ENCODE measurements at regions not wholly inside any gene's neighbourhood (a gene's known extent, or its start where the extent isn't known, plus 50 kb on each side); places are given as distances from the start of the nearest gene placed in this dataset.

DNA sequence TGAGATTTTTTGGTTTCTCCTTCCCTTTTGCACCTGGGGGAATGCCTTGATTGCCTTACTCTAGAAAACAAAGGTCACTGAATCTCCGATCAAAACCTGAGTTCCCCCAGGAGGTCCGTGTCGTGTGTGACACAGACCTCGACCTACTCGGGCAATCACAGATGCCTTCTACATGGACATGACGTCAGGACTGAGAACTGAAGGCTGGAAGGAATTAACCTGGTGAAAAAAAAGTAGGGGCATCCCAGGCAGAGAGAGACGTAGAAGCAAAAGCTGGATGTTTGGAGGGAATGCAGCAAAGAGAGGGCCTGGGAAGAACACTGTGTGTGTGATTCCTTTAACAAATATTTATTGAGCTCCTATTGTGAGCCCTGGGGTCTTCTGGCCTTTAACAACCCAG lies 178.0 kb downstream of the PRDM2 start:
- in situ Hi-C loops (cut with MboI; ENCODE audit: low sequenced_read_pairs) = no loop called here

GRCh38 chr1:13878451-13878850 lies 178.5 kb downstream of the PRDM2 start:
- in situ Hi-C loops (cut with MboI; ENCODE audit: low sequenced_read_pairs) = no loop called here

- in situ Hi-C loops (cut with MboI; ENCODE audit: low sequenced_read_pairs) = no loop called here
Observed at GRCh38 chr1:13881385-13882088, 181.5 kb downstream of the PRDM2 start.

GRCh38 chr1:13888351-13888986 lies 188.5 kb downstream of the PRDM2 start:
- in situ Hi-C loops (cut with MboI; ENCODE audit: low sequenced_read_pairs) = no loop called here

DNA sequence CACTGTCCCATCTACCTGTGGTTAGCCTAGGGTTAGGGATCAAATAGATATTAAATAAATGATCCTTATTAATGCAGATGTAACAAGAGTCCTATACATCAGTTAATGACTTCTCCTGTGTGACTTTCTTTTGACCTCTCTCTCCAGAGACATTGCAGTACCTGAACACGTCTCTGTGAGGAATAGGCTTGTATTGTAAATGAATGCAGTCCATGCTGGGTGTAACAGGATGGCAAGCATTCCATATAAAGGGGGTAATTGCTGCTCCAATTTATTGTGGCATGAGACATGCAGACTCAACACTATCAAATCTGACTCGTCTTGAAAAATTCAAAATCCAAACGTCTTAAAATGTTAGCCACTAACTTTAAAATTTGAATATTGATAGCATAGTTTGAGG lies 189.5 kb downstream of the PRDM2 start:
- in situ Hi-C loops (cut with MboI; ENCODE audit: low sequenced_read_pairs) = no loop called here

- in situ Hi-C loops (cut with MboI; ENCODE audit: low sequenced_read_pairs) = no loop called here
Observed at GRCh38 chr1:13890766-13891165, 190.8 kb downstream of the PRDM2 start.

GRCh38 chr1:13892198-13892597 lies 192.2 kb downstream of the PRDM2 start:
- in situ Hi-C loops (cut with MboI; ENCODE audit: low sequenced_read_pairs) = no loop called here

DNA sequence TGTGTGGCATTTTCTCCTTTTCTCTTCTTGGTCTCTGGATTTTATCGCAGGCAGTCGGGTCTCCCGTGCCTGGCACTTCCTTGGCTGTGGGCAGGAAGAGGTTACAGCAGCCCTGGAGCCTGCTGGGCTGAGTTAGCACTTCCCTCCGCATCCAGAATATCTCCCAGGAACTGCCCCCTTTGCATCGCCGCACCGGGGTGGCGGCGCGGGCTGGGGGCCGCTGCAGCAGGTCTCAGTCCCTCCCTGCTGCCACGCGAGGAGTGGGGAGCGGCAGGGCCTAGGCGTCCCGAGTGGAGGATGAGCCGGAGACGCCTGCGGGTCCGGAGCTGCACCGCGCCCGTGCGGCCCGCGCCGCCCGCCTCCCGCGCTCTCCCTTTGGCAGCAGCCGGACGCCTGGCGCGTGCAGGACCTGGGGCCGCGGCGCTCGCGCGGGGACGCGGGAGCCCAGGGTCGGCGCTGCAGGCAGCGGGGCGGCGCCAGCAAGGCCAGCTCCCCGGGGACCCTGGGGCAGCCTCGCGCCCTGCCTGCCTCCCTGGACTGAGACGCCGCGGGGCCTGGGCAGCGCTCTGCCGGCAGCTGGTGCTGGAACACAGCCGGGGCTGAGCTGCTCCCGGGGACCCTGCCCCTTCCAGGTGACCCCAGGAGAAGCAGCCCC lies 192.8 kb downstream of the PRDM2 start:
- in situ Hi-C loops (cut with MboI; ENCODE audit: low sequenced_read_pairs) = no loop called here

DNA sequence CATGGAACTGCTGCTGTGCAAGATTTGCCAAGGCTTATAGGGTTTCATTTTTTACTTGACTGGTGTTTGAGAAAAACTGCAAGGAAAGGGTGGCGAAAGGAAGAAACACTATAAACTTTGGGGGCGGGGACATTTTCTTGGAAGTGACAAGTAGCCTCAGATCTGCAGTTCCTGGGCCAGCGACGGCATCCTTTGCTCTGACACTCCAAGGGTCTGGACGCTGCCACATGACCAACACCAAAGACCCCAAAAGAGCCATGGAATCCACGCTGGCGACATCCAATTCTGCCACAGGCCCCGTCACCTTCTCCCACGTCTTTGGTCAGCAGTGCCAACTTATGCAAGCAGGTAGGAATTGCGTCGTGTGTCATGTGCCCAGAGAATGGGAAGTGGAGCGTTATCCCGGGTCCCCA lies 193.4 kb downstream of the PRDM2 start:
- in situ Hi-C loops (cut with MboI; ENCODE audit: low sequenced_read_pairs) = no loop called here

- in situ Hi-C loops (cut with MboI; ENCODE audit: low sequenced_read_pairs) = no loop called here
Observed at GRCh38 chr1:13896932-13897331, 196.9 kb downstream of the PRDM2 start.

GRCh38 chr1:13898406-13898805 lies 198.4 kb downstream of the PRDM2 start:
- in situ Hi-C loops (cut with MboI; ENCODE audit: low sequenced_read_pairs) = no loop called here

DNA sequence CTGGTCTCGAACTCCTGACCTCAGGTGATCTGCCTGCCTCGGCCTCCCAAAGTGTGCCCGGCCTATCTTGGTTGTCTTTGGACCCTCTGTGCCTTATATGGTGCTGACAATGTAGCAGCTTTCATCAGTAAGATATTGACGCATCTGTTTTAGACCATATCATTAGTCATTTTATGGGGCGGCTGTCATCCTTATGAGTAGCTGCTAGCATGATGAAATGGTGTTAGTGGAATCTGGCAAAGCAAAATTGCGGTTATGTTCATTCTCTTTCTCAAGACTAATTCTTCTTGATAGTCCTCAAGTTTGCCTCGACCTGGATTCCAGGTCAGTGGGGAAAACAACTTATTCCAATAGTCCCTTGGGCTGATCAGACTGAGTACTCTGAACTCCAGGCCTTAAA lies 199.9 kb downstream of the PRDM2 start:
- in situ Hi-C loops (cut with MboI; ENCODE audit: low sequenced_read_pairs) = no loop called here

- in situ Hi-C loops (cut with MboI; ENCODE audit: low sequenced_read_pairs) = no loop called here
Observed at GRCh38 chr1:13900583-13900982, 200.6 kb downstream of the PRDM2 start.

DNA sequence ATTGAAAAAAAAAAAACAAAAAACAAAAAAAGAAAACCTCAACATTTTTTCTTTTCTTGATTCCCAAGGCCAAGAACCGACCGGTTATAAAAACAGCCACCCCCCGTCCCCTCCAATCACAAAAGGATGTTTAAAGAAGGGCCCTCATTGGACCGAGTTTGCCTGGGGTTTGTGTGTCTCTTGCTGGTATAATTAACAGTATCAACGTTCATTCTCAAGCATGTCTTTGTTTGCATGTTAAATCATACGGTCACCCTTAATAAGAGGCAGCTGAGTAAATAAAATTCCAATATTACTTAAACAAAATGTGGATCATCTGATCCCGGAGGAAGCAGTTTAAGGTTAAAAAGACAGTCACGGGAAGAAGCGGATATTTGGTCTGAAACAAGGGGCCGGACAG lies 201.1 kb downstream of the PRDM2 start:
- in situ Hi-C loops (cut with MboI; ENCODE audit: low sequenced_read_pairs) = no loop called here

- in situ Hi-C loops (cut with MboI; ENCODE audit: low sequenced_read_pairs) = no loop called here
Observed at GRCh38 chr1:13901597-13901996, 201.6 kb downstream of the PRDM2 start.

GRCh38 chr1:13908128-13908527 lies 208.1 kb downstream of the PRDM2 start:
- in situ Hi-C loops (cut with MboI; ENCODE audit: low sequenced_read_pairs) = no loop called here

- in situ Hi-C loops (cut with MboI; ENCODE audit: low sequenced_read_pairs) = no loop called here
Observed at GRCh38 chr1:13911697-13912619, 212.0 kb downstream of the PRDM2 start.

DNA sequence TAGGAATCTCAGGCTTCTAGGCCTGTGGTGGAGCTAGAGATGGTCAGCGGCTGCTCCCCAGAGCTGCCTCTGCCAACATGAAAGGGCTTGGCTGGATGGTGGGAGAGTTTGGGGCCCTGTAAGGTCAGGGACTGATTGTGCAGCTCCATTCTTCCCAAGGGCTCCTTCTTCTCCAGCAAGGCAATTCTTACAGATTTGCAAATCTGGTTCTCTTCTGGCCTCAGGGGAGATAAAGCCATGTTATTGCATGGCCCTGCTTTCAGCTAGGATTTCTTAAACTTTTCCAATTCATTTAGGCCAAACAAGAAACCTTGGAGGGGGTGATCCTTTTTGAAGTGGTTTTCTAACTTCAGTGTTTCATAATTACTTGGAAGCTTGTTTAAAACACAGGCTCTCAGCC lies 213.4 kb downstream of the PRDM2 start:
- in situ Hi-C loops (cut with MboI; ENCODE audit: low sequenced_read_pairs) = no loop called here

DNA sequence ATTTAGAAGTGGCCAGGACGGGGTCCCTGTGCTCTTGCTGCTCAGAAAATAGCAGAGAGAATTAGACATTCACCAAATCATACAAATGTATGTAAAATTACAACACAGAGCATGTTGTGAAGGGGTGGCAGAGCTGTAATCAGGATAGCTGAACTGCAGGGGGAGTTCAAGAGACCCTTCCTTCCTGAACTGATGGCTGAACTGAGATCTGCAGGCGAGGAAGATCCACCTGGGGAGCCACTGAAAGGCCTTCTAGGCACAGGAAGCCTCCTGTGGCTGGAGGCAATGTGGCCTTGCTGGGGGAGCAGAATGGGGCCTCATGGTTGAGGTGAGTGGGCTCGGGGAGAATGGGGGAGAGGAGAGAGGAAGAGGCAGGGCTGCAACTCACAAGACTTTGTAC lies 216.5 kb downstream of the PRDM2 start:
- in situ Hi-C loops (cut with MboI; ENCODE audit: low sequenced_read_pairs) = no loop called here

DNA sequence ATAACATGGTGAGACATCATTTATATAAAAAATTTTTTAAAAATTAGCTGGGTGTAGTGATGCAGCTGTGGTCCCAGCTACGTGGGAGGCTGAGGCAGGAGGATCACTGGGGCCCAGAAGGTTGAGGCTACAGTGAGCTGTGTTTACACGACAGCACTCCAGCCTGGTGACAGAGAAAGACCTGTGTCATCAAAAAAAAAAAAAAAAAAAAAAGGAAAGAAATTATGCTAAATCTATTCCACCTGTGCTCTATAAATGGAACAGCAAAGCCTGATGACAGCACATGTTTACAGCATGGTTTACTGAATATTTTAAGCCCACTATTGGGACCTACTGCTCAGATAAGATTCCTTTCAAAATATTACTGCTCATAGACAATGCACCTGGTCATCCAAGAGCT lies 217.6 kb downstream of the PRDM2 start:
- in situ Hi-C loops (cut with MboI; ENCODE audit: low sequenced_read_pairs) = no loop called here

DNA sequence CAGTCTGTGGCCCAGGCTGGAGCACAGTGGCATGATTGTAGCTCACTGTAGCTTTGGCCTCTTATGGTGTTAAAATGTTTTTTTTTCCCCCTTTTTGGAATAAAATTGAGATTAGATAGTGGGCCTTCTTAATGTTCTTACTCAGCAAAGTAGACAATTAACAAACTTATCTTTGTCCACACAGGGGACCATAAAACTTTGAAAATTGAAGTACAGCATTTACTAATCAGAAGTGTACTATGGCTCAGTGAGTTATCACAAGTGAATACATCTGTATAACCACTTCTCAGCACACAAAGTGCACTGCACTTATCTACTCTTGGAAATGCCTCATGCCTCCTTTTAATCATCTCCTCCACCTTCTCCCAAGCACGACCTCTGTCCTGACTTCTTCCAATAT lies 218.9 kb downstream of the PRDM2 start:
- in situ Hi-C loops (cut with MboI; ENCODE audit: low sequenced_read_pairs) = no loop called here
